Karpas-422 (cell line): ENCODE measurements at regions not wholly inside any gene's neighbourhood (a gene's known extent, or its start where the extent isn't known, plus 50 kb on each side); places are given as distances from the start of the nearest gene placed in this dataset.
"Not testable (repeated sequence)": the region's sequence is repeated elsewhere in the genome, so short reads cannot be mapped to it uniquely, and the experiment has no call there.

Experiments
- DNase-seq: peaks from one replicate; pipeline ENCODE4 v3.0.0-alpha.2; 2015
- H2AFZ ChIP-seq: fragments of 200-600 bp; sonication (generic); 2 replicates; pipeline ENCODE4 v1.6.1; 2014; ENCODE audit warnings: antibody characterized with exemption, low read length, mixed read lengths
- H3K27ac ChIP-seq: fragments of 200-600 bp; sonication (generic); 2 replicates; pipeline ENCODE4 v1.5.1; 2014; ENCODE audit warnings: mild to moderate bottlenecking, low read length, moderate library complexity
- H3K27me3 ChIP-seq: fragments of 200-600 bp; sonication (generic); 2 replicates; pipeline ENCODE4 v1.6.1; 2014; ENCODE audit warnings: low read length, mixed read lengths
- H3K36me3 ChIP-seq: fragments of 200-600 bp; sonication (generic); 2 replicates; pipeline ENCODE4 v1.6.1; 2014; ENCODE audit warnings: low read length, mixed read lengths; ENCODE audit not compliant: insufficient read depth
- H3K4me1 ChIP-seq: fragments of 200-600 bp; sonication (generic); 2 replicates; pipeline ENCODE4 v1.6.1; 2014; ENCODE audit warnings: mild to moderate bottlenecking, low read length, mixed read lengths
- H3K4me2 ChIP-seq: fragments of 200-600 bp; sonication (generic); 2 replicates; pipeline ENCODE4 v1.6.1; 2014; ENCODE audit warnings: low read length, low read depth, mild to moderate bottlenecking; ENCODE audit not compliant: poor library complexity, severe bottlenecking
- H3K4me3 ChIP-seq: fragments of 200-600 bp; sonication (generic); 2 replicates; pipeline ENCODE4 v1.5.1; 2014; ENCODE audit warnings: mild to moderate bottlenecking, antibody characterized with exemption, low read length, mixed read lengths
- H3K79me2 ChIP-seq: fragments of 200-600 bp; sonication (generic); 2 replicates; pipeline ENCODE4 v1.6.1; 2014; ENCODE audit warnings: mild to moderate bottlenecking, low read length, mixed read lengths
- H3K9ac ChIP-seq: fragments of 200-600 bp; sonication (generic); 2 replicates; pipeline ENCODE4 v1.6.0; 2014; ENCODE audit warnings: low read length
- H3K9me2 ChIP-seq: fragments of 200-600 bp; sonication (generic), shearing (Covaris generic); replicated peaks from 2 replicates; pipeline ENCODE4 v1.6.0; 2014; ENCODE audit warnings: mild to moderate bottlenecking, low read length, moderate library complexity; ENCODE audit not compliant: insufficient read depth
- H3K9me3 ChIP-seq: fragments of 300-700, 200-600 bp; sonication (generic); 2 replicates; pipeline ENCODE4 v1.6.1; 2014; ENCODE audit warnings: low read length, mixed read lengths
- H4K20me1 ChIP-seq: fragments of 200-600 bp; sonication (generic); 2 replicates; pipeline ENCODE4 v1.6.1; 2014; ENCODE audit warnings: mild to moderate bottlenecking, antibody characterized with exemption, low read length, low read depth; ENCODE audit not compliant: insufficient read depth

DNA sequence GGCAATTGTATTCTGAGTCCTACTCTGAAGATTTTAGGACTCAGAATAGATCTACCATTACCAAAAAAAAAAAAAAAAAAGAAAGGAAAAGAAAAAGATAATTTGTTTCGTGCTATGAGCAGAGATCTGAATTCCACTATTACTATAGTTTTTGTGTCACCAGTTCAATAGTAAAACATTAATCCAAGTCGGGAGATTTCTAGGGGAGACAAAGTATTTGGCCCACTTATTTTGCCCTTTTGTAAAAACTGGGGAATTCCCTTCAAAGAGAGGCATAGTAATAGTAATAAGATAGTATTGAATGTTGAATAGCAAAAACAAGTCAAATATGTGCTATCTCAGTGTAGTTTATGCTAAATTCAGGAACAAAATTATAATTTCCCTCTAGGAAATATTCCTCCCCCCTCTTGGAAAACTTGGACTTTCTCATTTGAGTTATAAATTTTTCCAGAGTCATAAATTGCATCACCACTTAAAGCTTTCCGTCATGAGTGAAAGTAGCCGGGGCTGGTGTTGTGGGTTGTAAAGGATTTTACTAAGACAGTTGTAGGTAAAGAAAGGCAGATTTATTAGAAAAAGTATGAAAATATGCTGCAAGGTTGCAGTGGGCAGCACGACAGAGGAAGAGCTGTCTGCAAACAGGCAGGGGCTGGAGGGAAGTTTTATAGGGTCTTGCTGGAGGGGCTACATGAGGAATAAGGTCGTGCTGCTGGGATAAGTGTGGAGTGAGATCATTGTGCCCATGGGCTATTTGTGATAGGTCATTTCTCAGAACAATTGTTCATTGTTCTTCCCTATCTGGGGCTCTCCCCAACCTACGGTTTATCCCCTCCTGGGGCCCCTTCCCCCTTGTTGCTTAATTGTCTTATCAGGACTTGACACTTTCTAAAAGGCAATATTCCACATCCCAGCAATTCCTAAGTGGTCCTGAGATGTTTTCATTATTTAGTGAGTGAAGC lies 1009.9 kb downstream of the PLA2G4A start:
- Histone ChIP-seq H3K4me1 (no peaks in the 10 kb centered on the region), H4K20me1 (no peaks in the 10 kb centered on the region), H3K27ac (no peak overlapping the region), H3K9me3 (no peaks in the 10 kb centered on the region; the same call in 1 of the 2 replicates), H3K4me3 (no peak overlapping the region), H3K4me2 (no peak overlapping the region), H3K9ac (no peak overlapping the region), H3K27me3 (no peaks in the 10 kb centered on the region), H2AFZ (no peak overlapping the region), H3K36me3 (no peaks in the 10 kb centered on the region), H3K79me2 (no peaks in the 10 kb centered on the region), H3K9me2 (no peaks in the 10 kb centered on the region)
- DNase-seq, result no peak

GRCh38 chr1:187839873-187840272 lies 1011.1 kb downstream of the PLA2G4A start:
- no peaks in the 10 kb centered on the region for H4K20me1 ChIP-seq
- no peak overlapping the region for H3K4me2 ChIP-seq
- no peak overlapping the region for H3K9ac ChIP-seq
- H3K9me3 ChIP-seq, result no peaks in the 10 kb centered on the region
- no peaks in the 10 kb centered on the region for H3K79me2 ChIP-seq
- no peak overlapping the region for H2AFZ ChIP-seq
- no peak overlapping the region for H3K27ac ChIP-seq
- H3K4me1 ChIP-seq, result no peaks in the 10 kb centered on the region
- no peak overlapping the region for H3K4me3 ChIP-seq
- no peaks in the 10 kb centered on the region for H3K9me2 ChIP-seq
- no peaks in the 10 kb centered on the region for H3K27me3 ChIP-seq
- no peak for DNase-seq
- H3K36me3 ChIP-seq, result no peaks in the 10 kb centered on the region

DNA sequence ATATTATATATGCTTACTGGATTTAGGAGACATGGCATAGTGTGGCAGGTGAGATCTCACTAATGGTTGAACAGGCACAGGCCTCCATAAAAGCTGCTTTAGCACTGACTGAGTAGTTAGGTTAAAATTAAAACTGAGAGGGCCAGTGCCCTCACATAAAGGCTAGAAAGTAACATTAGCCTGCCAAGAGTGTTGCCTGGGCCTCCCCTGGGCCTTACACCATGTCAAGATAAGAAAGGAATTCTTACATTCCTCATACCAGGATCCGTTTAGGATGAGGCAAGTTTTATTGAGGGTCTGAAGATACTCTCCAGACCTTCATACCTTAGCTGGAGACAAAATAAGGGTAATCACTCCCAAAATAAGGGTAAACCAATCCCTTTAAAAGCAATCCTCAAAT lies 1011.8 kb downstream of the PLA2G4A start:
- Histone ChIP-seq H3K9me2 (no peaks in the 10 kb centered on the region), H3K9ac (no peak overlapping the region), H2AFZ (no peak overlapping the region), H3K36me3 (no peaks in the 10 kb centered on the region), H3K9me3 (no peaks in the 10 kb centered on the region), H3K4me2 (no peak overlapping the region), H4K20me1 (no peaks in the 10 kb centered on the region), H3K27ac (no peak overlapping the region), H3K79me2 (no peaks in the 10 kb centered on the region), H3K4me3 (no peak overlapping the region), H3K4me1 (no peaks in the 10 kb centered on the region), H3K27me3 (no peaks in the 10 kb centered on the region)
- no peak for DNase-seq

GRCh38 chr1:187842406-187843165 lies 1013.8 kb downstream of the PLA2G4A start:
- Histone ChIP-seq H3K27me3 (no peaks in the 10 kb centered on the region), H3K36me3 (no peaks in the 10 kb centered on the region), H3K79me2 (no peaks in the 10 kb centered on the region), H4K20me1 (no peaks in the 10 kb centered on the region), H3K9me2 (no peaks in the 10 kb centered on the region), H3K9me3 (no peaks in the 10 kb centered on the region; the same call in 1 of the 2 replicates), H3K27ac (no peak overlapping the region), H2AFZ (no peak overlapping the region), H3K4me3 (no peak overlapping the region), H3K4me2 (no peak overlapping the region), H3K4me1 (no peaks in the 10 kb centered on the region), H3K9ac (no peak overlapping the region)
- DNase-seq, result no peak

DNA sequence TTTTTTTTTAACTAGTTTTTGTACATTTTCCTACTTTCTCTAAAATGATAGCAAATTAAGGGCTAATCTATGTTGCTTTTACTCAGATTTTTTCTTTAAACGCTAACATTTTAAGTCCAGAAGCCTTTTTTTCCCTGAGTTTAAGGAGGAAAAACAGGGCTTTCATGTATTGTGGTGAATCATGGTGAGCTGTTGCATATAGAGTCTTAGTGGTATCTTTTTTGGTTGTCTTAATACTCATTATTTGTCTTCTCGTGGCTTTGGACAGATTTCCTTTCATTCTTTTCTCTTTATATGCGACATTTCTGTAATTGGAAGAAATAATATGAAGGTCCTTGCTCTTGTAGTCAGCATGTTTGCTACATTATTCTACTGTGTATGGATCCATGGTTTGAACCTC lies 1015.6 kb downstream of the PLA2G4A start:
- no peaks in the 10 kb centered on the region for H3K79me2 ChIP-seq
- H3K4me2 ChIP-seq, result no peak overlapping the region
- H3K4me1 ChIP-seq, result no peaks in the 10 kb centered on the region
- no peak overlapping the region for H2AFZ ChIP-seq
- H4K20me1 ChIP-seq, result no peaks in the 10 kb centered on the region
- no peaks in the 10 kb centered on the region for H3K36me3 ChIP-seq
- H3K9ac ChIP-seq, result no peak overlapping the region
- H3K27ac ChIP-seq, result no peak overlapping the region
- no peak overlapping the region for H3K4me3 ChIP-seq
- H3K27me3 ChIP-seq, result no peaks in the 10 kb centered on the region
- no peak for DNase-seq
- H3K9me2 ChIP-seq, result no peaks in the 10 kb centered on the region
- H3K9me3 ChIP-seq, result no peaks in the 10 kb centered on the region; the same call in 1 of the 2 replicates

GRCh38 chr1:187847531-187847930 lies 1018.8 kb downstream of the PLA2G4A start:
- no peak overlapping the region for H2AFZ ChIP-seq
- no peak overlapping the region for H3K4me3 ChIP-seq
- no peaks in the 10 kb centered on the region for H3K9me2 ChIP-seq
- no peaks in the 10 kb centered on the region; the same call in none of the 2 replicates for H3K9me3 ChIP-seq
- H3K27ac ChIP-seq, result no peak overlapping the region
- H3K79me2 ChIP-seq, result no peaks in the 10 kb centered on the region
- H3K9ac ChIP-seq, result no peak overlapping the region
- H3K4me2 ChIP-seq, result no peak overlapping the region
- no peak for DNase-seq
- H3K27me3 ChIP-seq, result no peaks in the 10 kb centered on the region
- H4K20me1 ChIP-seq, result no peaks in the 10 kb centered on the region
- H3K4me1 ChIP-seq, result no peaks in the 10 kb centered on the region
- no peaks in the 10 kb centered on the region for H3K36me3 ChIP-seq

- H3K79me2 ChIP-seq, result no peaks in the 10 kb centered on the region
- H3K27me3 ChIP-seq, result no peaks in the 10 kb centered on the region
- peaks cover 2% of the 10 kb centered on the region for H3K9me3 ChIP-seq
- H3K4me3 ChIP-seq, result no peak overlapping the region
- H3K9me2 ChIP-seq, result no peaks in the 10 kb centered on the region
- DNase-seq, result no peak
- H3K27ac ChIP-seq, result no peak overlapping the region
- no peak overlapping the region for H2AFZ ChIP-seq
- H4K20me1 ChIP-seq, result no peaks in the 10 kb centered on the region
- H3K9ac ChIP-seq, result no peak overlapping the region
- H3K4me1 ChIP-seq, result no peaks in the 10 kb centered on the region
- H3K4me2 ChIP-seq, result no peak overlapping the region
- H3K36me3 ChIP-seq, result no peaks in the 10 kb centered on the region
Observed at GRCh38 chr1:187848321-187848720, 1019.6 kb downstream of the PLA2G4A start.

DNA sequence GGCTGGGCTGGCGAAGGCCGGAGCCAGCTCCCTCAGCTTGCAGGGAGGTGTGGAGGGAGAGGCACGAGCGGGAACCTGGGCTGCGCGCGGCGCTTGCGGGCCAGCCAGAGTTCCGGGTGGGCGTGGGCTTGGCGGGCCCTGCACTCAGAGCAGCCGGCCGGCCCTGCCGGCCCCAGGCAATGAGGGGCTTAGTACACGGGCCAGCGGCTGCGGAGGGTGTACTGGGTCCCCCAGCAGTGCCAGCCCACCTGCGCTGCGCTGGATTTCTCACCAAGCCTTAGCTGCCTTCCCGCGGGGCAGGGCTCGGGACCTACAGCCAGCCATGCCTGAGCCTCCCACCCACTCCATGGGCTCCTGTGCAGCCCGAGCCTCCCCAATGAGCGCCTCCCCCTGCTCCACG lies 1021.4 kb downstream of the PLA2G4A start:
- H3K27me3 ChIP-seq, H3K9me2 ChIP-seq, H3K27ac ChIP-seq, H3K79me2 ChIP-seq, H2AFZ ChIP-seq, H4K20me1 ChIP-seq, H3K9ac ChIP-seq, H3K4me2 ChIP-seq, H3K9me3 ChIP-seq, H3K4me1 ChIP-seq, H3K4me3 ChIP-seq, H3K36me3 ChIP-seq, DNase-seq: not testable (repeated sequence)
